ENCODE measurements at regions not wholly inside any gene's neighbourhood (a gene's known extent, or its start where the extent isn't known, plus 50 kb on each side); places are given as distances from the start of the nearest gene placed in this dataset.

GRCh38 chr19:30283556-30283955, 88.6 kb upstream of the ZNF536 start:
- CTCF ChIA-PET, result no interaction called here
- no peaks in the 10 kb centered on the region for H3K36me3 Mint-ChIP-seq (ENCODE audit: low read depth)

GRCh38 chr19:30284209-30284608, 88.0 kb upstream of the ZNF536 start:
- no peaks in the 10 kb centered on the region for H3K4me1 ChIP-seq (ENCODE audit: insufficient read depth, low read length)
- DNase-seq, result no peak
- Mint-ChIP-seq H3K4me1 (ENCODE audit: low read depth) (no peaks in the 10 kb centered on the region), H3K27me3 (peaks cover 10% of the 10 kb centered on the region), H3K36me3 (ENCODE audit: low read depth) (no peaks in the 10 kb centered on the region), H3K27ac (no peak overlapping the region), H3K4me3 (no peak overlapping the region), H3K9me3 (peaks cover 3% of the 10 kb centered on the region)
- TF ChIP-seq CTCF (IDR thresholded peaks at IDR 0.05), result no peak
- intact Hi-C loops (cut with DNase I, micrococcal nuclease), result no loop called here
- ChIA-PET CTCF (no interaction called here), POLR2A (no interaction called here)
- H3K27ac ChIP-seq (ENCODE audit: low read depth in 1 of 2, low read length in 2 of 2), result no peak overlapping the region
- peaks cover 0 to under 1% of the 10 kb centered on the region in 2 experiments for H3K9me3 ChIP-seq (ENCODE audit: control insufficient read depth in 1 of 2, insufficient read depth in 1 of 2, low read length in 2 of 2)
- no peaks in the 10 kb centered on the region for H3K36me3 ChIP-seq (ENCODE audit: insufficient read depth, low read length)
- no peak overlapping the region for H3K4me3 ChIP-seq (ENCODE audit: low read length)
- ATAC-seq (ENCODE audit: poor library complexity), result no peak
- peaks cover 0 to 4% of the 10 kb centered on the region in 2 experiments for H3K27me3 ChIP-seq (ENCODE audit: control insufficient read depth in 1 of 2, insufficient read depth in 2 of 2, low read length in 2 of 2)

More at GRCh38 chr19:30283556-30283955, 88.6 kb upstream of the ZNF536 start:
- TF ChIP-seq CTCF (IDR thresholded peaks at IDR 0.05), result no peak
- Mint-ChIP-seq H3K27me3 (peaks cover 10% of the 10 kb centered on the region), H3K27ac (no peak overlapping the region), H3K4me3 (no peak overlapping the region), H3K4me1 (ENCODE audit: low read depth) (no peaks in the 10 kb centered on the region), H3K9me3 (peaks cover 3% of the 10 kb centered on the region)
- H3K4me3 ChIP-seq (ENCODE audit: low read length), result no peak overlapping the region
- ATAC-seq (ENCODE audit: poor library complexity) (no peak), DNase-seq (no peak)
- H3K36me3 ChIP-seq (ENCODE audit: insufficient read depth, low read length), result no peaks in the 10 kb centered on the region
- POLR2A ChIA-PET, result no interaction called here
- intact Hi-C loops (cut with DNase I, micrococcal nuclease), result no loop called here
- no peaks in the 10 kb centered on the region for H3K4me1 ChIP-seq (ENCODE audit: insufficient read depth, low read length)
- H3K27me3 ChIP-seq (ENCODE audit: control insufficient read depth in 1 of 2, insufficient read depth in 2 of 2, low read length in 2 of 2), result peaks cover 0 to 4% of the 10 kb centered on the region in 2 experiments
- peaks cover 0 to under 1% of the 10 kb centered on the region in 2 experiments for H3K9me3 ChIP-seq (ENCODE audit: control insufficient read depth in 1 of 2, insufficient read depth in 1 of 2, low read length in 2 of 2)
- H3K27ac ChIP-seq (ENCODE audit: low read depth in 1 of 2, low read length in 2 of 2), result no peak overlapping the region

- peaks cover 12% of the 10 kb centered on the region for H3K27me3 Mint-ChIP-seq
- Histone ChIP-seq H3K4me1 (ENCODE audit: insufficient read depth, low read length) (no peaks in the 10 kb centered on the region), H3K4me3 (ENCODE audit: low read length) (no peak overlapping the region), H3K27ac (ENCODE audit: low read depth in 1 of 2, low read length in 2 of 2) (no peak overlapping the region), H3K9me3 (ENCODE audit: control insufficient read depth in 1 of 2, insufficient read depth in 1 of 2, low read length in 2 of 2) (peaks cover 0 to 3% of the 10 kb centered on the region in 2 experiments), H3K36me3 (ENCODE audit: insufficient read depth, low read length) (no peaks in the 10 kb centered on the region), H3K27me3 (ENCODE audit: control insufficient read depth in 1 of 2, insufficient read depth in 2 of 2, low read length in 2 of 2) (peaks cover 0 to 4% of the 10 kb centered on the region in 2 experiments)
- no peaks in the 10 kb centered on the region for H3K4me1 Mint-ChIP-seq (ENCODE audit: low read depth)
- no peak for TF ChIP-seq CTCF (IDR thresholded peaks at IDR 0.05)
- ChIA-PET POLR2A (no interaction called here), CTCF (no interaction called here)
- DNase-seq, result no peak
- no peak overlapping the region for H3K4me3 Mint-ChIP-seq
- no peak for ATAC-seq (ENCODE audit: poor library complexity)
- H3K9me3 Mint-ChIP-seq, result peaks cover 3% of the 10 kb centered on the region
- H3K36me3 Mint-ChIP-seq (ENCODE audit: low read depth), result no peaks in the 10 kb centered on the region
- no peak overlapping the region for H3K27ac Mint-ChIP-seq
- intact Hi-C loops (cut with DNase I, micrococcal nuclease), result no loop called here
Observed at GRCh38 chr19:30284885-30285284, 87.3 kb upstream of the ZNF536 start.

Data from CD4-positive, alpha-beta T cell (primary cell).